ENCODE measurements at regions not wholly inside any gene's neighbourhood (a gene's known extent, or its start where the extent isn't known, plus 50 kb on each side); places are given as distances from the start of the nearest gene placed in this dataset.

- Histone ChIP-seq H3K36me3 (ENCODE audit: low read depth) (no peaks in the 10 kb centered on the region), H3K27me3 (ENCODE audit: insufficient read depth, poor library complexity, severe bottlenecking) (no peaks in the 10 kb centered on the region), H3K9me3 (ENCODE audit: severe bottlenecking) (peaks cover 3% of the 10 kb centered on the region), H3K4me3 (ENCODE audit: severe bottlenecking) (no peak overlapping the region), H3K4me1 (ENCODE audit: insufficient read depth, poor library complexity, severe bottlenecking) (peaks cover 13% of the 10 kb centered on the region), H3K27ac (ENCODE audit: poor library complexity, severe bottlenecking) (no peak overlapping the region)
- ATAC-seq (ENCODE audit: low read depth) (peak; percentile 78), DNase-seq (ENCODE audit: low spot score) (no peak)
- no peak for TF ChIP-seq CTCF (IDR thresholded peaks at IDR 0.05; ENCODE audit: poor library complexity, severe bottlenecking)
Observed at GRCh38 chr20:6489361-6490171, 277.9 kb upstream of the BMP2 start.

- Histone ChIP-seq H3K9me3 (ENCODE audit: severe bottlenecking) (no peaks in the 10 kb centered on the region), H3K4me1 (ENCODE audit: insufficient read depth, poor library complexity, severe bottlenecking) (peaks cover 8% of the 10 kb centered on the region), H3K27ac (ENCODE audit: poor library complexity, severe bottlenecking) (no peak overlapping the region), H3K36me3 (ENCODE audit: low read depth) (no peaks in the 10 kb centered on the region), H3K27me3 (ENCODE audit: insufficient read depth, poor library complexity, severe bottlenecking) (no peaks in the 10 kb centered on the region), H3K4me3 (ENCODE audit: severe bottlenecking) (no peak overlapping the region)
- no peak for TF ChIP-seq CTCF (IDR thresholded peaks at IDR 0.05; ENCODE audit: poor library complexity, severe bottlenecking)
- no peak for DNase-seq (ENCODE audit: low spot score)
- ATAC-seq (ENCODE audit: low read depth) = no peak
Observed at GRCh38 chr20:6485351-6485750, 282.1 kb upstream of the BMP2 start.

- no peak for DNase-seq (ENCODE audit: low spot score)
- no peaks in the 10 kb centered on the region for H3K36me3 ChIP-seq (ENCODE audit: low read depth)
- no peaks in the 10 kb centered on the region for H3K4me1 ChIP-seq (ENCODE audit: insufficient read depth, poor library complexity, severe bottlenecking)
- no peaks in the 10 kb centered on the region for H3K9me3 ChIP-seq (ENCODE audit: severe bottlenecking)
- TF ChIP-seq CTCF (IDR thresholded peaks at IDR 0.05; ENCODE audit: poor library complexity, severe bottlenecking) = no peak
- H3K4me3 ChIP-seq (ENCODE audit: severe bottlenecking) = no peak overlapping the region
- no peaks in the 10 kb centered on the region for H3K27me3 ChIP-seq (ENCODE audit: insufficient read depth, poor library complexity, severe bottlenecking)
- no peak overlapping the region for H3K27ac ChIP-seq (ENCODE audit: poor library complexity, severe bottlenecking)
- ATAC-seq (ENCODE audit: low read depth) = no peak
Observed at GRCh38 chr20:6483727-6484126, 283.8 kb upstream of the BMP2 start.

GRCh38 chr20:6482486-6482885 lies 285.0 kb upstream of the BMP2 start:
- Histone ChIP-seq H3K36me3 (ENCODE audit: low read depth) (no peaks in the 10 kb centered on the region), H3K9me3 (ENCODE audit: severe bottlenecking) (no peaks in the 10 kb centered on the region), H3K4me1 (ENCODE audit: insufficient read depth, poor library complexity, severe bottlenecking) (no peaks in the 10 kb centered on the region), H3K4me3 (ENCODE audit: severe bottlenecking) (no peak overlapping the region), H3K27ac (ENCODE audit: poor library complexity, severe bottlenecking) (no peak overlapping the region), H3K27me3 (ENCODE audit: insufficient read depth, poor library complexity, severe bottlenecking) (no peaks in the 10 kb centered on the region)
- DNase-seq (ENCODE audit: low spot score) (no peak), ATAC-seq (ENCODE audit: low read depth) (no peak)
- no peak for TF ChIP-seq CTCF (IDR thresholded peaks at IDR 0.05; ENCODE audit: poor library complexity, severe bottlenecking)

All from RWPE2 (cell line).